GM21619 (cell line): ENCODE measurements at regions not wholly inside any gene's neighbourhood (a gene's known extent, or its start where the extent isn't known, plus 50 kb on each side); places are given as distances from the start of the nearest gene placed in this dataset.

Source experiments
- ATAC-seq: cut with Tn5 transposase; IDR thresholded peaks from one replicate; pipeline ENCODE4 v1.9.1; 2021; ENCODE audit not compliant: unreplicated experiment

GRCh38 chr1:118736322-118736721 is 251.8 kb downstream of the TBX15 start:
- no peak for ATAC-seq

DNA sequence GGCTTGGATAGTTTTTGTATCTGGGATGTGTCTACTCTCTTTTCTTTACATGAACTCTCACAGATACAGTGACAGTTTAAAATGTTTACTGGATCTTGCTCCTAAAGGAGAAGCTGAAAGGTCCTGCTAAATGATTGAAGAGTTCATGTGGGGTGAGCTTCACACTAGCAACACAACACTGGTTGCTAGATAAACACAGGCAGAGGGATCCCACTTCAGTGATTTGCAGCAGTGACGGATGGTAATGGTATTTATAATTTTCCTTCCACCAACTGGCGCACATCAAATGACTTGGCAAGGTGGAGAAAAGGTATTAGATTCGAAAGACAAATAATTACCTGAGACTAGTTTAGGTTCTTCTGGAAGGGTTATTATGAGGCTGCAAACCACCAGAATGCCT is 270.2 kb downstream of the TBX15 start:
- no peak for ATAC-seq

GRCh38 chr1:118716775-118717174 is 271.4 kb downstream of the TBX15 start:
- no peak for ATAC-seq

- no peak for ATAC-seq
Measured at GRCh38 chr1:118711356-118711755, 276.8 kb downstream of the TBX15 start.

DNA sequence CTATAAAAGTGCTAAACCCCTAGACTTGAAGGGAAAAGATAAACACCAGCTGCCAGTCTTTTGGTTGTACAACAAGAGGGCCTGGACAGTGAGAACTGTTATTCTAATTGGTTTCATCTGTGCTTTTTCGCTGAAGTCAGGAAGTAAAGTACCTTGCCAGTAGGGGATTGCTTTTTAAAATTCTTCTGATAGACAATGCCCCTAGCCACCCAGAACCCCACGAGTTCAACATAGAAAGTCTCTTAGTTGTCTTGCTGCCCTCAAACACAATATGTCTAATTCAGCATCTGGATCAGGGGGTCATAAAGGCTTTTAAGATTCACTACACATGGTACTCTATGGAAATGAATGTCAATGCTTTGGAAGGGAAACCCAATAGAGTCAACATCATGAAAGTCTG is 289.2 kb downstream of the TBX15 start:
- no peak for ATAC-seq

DNA sequence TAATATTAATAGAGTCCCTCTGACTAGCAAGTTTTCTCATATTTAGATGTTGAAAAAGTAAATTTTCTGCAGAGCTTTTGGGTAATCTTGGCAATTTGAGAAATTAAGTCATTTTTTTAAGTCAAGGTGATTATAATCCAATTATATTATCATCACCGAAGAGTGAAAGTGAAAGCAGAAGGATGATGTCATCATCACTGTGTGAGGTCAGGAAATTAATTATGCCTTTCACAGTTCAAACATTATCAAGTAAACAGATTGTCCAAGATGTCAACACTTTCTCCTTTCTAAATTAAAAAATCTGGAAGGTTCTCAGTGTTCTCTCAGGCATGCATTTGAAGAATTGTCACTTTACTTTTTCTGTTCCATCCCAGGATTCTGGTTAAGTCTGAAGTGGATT is 296.0 kb downstream of the TBX15 start:
- no peak for ATAC-seq

GRCh38 chr1:118688891-118689290 is 299.3 kb downstream of the TBX15 start:
- no peak for ATAC-seq

DNA sequence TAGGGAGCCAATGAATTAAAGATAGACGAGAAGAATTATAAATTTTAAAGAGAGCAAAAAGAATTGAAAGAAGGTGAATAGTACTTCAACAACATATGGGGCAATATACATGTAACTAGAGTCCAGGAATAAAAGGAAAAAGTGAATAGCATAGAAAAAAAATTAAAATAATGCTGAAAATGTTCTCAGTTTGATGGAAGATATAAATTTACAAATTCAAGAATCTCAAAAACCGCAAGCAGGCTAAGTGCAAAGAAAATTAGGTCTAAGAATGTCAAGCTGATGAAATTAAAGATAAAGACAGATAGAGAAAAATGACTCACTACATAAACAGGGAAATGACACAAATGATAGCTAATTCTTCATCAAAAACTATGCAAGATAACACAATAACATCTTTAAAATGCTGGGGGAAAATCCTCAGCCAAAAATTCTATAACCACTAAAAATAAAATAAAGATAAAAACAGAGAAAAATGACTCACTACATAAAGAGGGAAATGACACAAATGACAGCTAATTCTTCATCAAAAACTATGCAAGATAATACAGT is 326.3 kb downstream of the TBX15 start:
- ATAC-seq = no peak

GRCh38 chr1:118660769-118661168 is 327.4 kb downstream of the TBX15 start:
- no peak for ATAC-seq

- ATAC-seq = no peak
Measured at GRCh38 chr1:118659646-118660045, 328.5 kb downstream of the TBX15 start.

- ATAC-seq = no peak
Measured at GRCh38 chr1:118650107-118650807, 337.9 kb downstream of the TBX15 start.

- ATAC-seq = no peak
Measured at GRCh38 chr1:118649369-118650106, 338.6 kb downstream of the TBX15 start.

GRCh38 chr1:118636004-118636403 is 352.1 kb downstream of the TBX15 start:
- no peak for ATAC-seq

GRCh38 chr1:118627435-118627834 is 360.7 kb downstream of the TBX15 start:
- ATAC-seq = no peak

DNA sequence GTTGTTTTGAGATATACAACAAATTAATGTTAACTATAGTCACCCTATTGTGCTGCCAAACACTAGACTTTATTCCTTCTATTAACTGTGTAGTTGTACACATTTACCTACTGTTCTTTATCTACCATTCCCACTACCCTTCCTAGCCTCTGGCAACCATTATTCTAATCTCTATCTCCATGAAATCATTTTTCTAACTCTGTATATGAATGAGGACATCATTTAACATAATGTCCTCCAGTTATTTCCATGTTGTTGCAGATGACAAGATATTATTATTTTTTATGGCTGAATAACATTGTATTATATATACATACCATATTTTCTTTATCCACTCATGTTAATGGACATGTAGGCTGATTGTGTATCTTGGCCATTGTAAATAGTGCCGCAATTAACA is 366.3 kb downstream of the TBX15 start:
- no peak for ATAC-seq

- ATAC-seq = no peak
Measured at GRCh38 chr1:118618618-118619340, 369.4 kb downstream of the TBX15 start.

DNA sequence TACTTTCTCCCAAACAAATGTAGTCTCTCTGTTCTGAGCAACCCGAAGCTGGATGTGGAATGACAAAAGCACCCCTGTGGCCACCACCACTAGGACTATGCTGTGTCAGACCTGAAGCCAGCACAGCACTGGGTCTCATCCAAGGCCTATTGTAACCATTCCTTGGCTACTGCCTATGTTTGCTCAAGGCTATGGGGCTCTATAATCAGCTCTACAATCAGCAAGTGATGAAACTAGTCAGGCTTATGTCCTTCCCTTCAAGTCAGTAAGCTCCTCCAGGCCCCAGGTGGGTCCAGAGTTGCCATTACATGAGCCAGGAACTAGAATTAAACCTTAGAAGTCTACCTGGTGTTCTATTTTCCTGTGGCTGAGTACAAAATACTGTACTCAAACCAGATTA is 370.2 kb downstream of the TBX15 start:
- ATAC-seq = no peak

DNA sequence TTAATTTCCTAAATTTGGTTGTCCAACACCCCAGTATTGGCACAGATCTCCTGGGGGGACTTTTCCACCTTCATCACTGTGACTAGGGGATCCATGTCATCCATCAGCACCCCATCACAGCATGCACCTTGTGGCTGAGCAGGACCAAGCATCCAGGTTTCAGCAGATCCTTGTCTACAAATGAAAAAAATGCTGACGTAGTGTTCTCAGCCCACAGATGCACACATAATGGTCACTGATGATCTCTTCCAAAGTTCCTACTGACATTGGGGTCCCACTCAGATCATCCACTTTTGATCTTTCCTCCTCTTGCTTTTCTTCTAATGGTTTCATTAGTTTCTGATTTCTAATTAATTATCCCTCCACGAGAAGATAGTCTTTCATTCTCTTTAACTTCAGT is 373.1 kb downstream of the TBX15 start:
- ATAC-seq = no peak

- no peak for ATAC-seq
Measured at GRCh38 chr1:118589238-118589846, 398.8 kb downstream of the TBX15 start.

GRCh38 chr1:118588566-118588965 is 399.6 kb downstream of the TBX15 start:
- no peak for ATAC-seq

DNA sequence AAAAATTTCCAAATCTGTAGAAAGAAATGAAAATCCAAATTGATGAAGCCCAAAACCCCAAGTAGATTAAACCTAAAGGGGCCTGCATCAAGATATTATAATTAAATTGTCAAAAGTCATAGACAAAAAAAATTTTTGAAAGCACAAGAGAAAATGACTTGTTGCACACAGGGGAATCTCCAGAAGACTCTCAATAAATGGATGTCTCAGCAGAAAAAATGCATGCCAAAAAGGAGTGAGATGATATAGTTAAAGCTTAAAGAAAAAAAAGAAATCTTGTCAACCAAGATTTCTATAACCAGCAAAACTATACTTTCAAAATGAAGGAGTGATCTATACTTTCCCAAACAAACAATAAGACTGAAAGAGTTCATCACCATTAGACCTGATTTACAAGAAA is 393.2 kb upstream of the SPAG17 start:
- ATAC-seq = no peak
